ENCODE measurements at regions not wholly inside any gene's neighbourhood (a gene's known extent, or its start where the extent isn't known, plus 50 kb on each side); places are given as distances from the start of the nearest gene placed in this dataset.

DNA sequence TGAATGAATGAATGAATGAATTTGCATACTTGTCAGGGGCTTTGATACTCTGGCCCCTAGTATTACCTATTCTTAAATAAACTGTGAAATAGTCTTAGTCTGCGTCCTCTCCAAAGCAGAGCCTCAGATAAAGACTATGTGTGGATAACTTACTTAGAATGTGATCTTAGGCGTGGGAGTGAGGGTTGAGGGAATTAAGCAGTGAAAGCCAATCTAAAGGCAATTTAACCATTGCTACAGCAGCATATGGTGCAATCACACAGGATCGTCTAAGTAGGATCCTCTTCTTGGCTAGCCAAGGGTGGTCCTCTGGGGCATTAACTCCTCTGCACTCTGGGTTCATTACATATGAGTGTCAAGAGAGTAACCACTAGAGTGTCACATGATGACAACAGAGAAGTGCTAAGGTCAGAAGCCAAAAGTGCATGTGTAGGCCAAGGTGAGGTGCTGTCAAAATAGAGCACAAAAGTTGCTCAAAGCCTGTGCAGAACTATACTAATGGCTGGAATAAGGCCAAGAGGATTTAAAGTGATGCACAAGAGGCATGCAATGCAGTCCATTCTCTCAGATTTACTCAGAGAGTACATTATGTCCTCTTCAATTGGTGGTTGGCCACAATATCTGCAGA lies 274.4 kb upstream of the SEMA6A start (continued):
- TF ChIP-seq NR2C1 (IDR thresholded peaks at IDR 0.05): peak; percentile 34; the same call in 1 of the 2 replicates
- TF ChIP-seq IKZF1 (conservative IDR thresholded peaks at IDR 0.05): 0 out of 2 replicates have a peak, but pooled peaks have one; percentile 25
- TF ChIP-seq KDM1A (IDR thresholded peaks at IDR 0.05; ENCODE audit: borderline replicate concordance): no peak
- TF ChIP-seq ZNF24 (IDR thresholded peaks at IDR 0.05): peak; percentile 71; the same call in 1 of the 2 replicates
- TF ChIP-seq, protein P1, sequence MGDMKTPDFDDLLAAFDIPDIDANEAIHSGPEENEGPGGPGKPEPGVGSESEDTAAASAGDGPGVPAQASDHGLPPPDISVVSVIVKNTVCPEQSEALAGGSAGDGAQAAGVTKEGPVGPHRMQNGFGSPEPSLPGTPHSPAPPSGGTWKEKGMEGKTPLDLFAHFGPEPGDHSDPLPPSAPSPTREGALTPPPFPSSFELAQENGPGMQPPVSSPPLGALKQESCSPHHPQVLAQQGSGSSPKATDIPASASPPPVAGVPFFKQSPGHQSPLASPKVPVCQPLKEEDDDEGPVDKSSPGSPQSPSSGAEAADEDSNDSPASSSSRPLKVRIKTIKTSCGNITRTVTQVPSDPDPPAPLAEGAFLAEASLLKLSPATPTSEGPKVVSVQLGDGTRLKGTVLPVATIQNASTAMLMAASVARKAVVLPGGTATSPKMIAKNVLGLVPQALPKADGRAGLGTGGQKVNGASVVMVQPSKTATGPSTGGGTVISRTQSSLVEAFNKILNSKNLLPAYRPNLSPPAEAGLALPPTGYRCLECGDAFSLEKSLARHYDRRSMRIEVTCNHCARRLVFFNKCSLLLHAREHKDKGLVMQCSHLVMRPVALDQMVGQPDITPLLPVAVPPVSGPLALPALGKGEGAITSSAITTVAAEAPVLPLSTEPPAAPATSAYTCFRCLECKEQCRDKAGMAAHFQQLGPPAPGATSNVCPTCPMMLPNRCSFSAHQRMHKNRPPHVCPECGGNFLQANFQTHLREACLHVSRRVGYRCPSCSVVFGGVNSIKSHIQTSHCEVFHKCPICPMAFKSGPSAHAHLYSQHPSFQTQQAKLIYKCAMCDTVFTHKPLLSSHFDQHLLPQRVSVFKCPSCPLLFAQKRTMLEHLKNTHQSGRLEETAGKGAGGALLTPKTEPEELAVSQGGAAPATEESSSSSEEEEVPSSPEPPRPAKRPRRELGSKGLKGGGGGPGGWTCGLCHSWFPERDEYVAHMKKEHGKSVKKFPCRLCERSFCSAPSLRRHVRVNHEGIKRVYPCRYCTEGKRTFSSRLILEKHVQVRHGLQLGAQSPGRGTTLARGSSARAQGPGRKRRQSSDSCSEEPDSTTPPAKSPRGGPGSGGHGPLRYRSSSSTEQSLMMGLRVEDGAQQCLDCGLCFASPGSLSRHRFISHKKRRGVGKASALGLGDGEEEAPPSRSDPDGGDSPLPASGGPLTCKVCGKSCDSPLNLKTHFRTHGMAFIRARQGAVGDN (IDR thresholded peaks at IDR 0.05): peak; percentile 31; the same call in 1 of the 2 replicates

GRCh38 chr5:116847960-116848359 lies 273.3 kb upstream of the SEMA6A start:
- BruUV-seq (replicated peaks): no TSS peak
- H3K27ac ChIP-seq (ENCODE audit: control insufficient read depth, insufficient read depth): no peak overlapping the region
- H2AFZ ChIP-seq (ENCODE audit: control insufficient read depth, low read depth, low read length): no peak overlapping the region
- H3K27me3 ChIP-seq (replicated peaks in 1 of 2; ENCODE audit: control insufficient read depth in 2 of 2, insufficient read depth in 2 of 2, low read length in 1 of 2): no peaks in the 10 kb centered on the region
- DNase-seq (ENCODE audit: low read depth, low spot score): no peak
- H3K79me2 ChIP-seq (ENCODE audit: control insufficient read depth, insufficient read depth, low read length): no peaks in the 10 kb centered on the region
- H3K4me3 ChIP-seq: no peak overlapping the region
- 62% methylated on average over 8 of the region's 8 CpGs for WGBS (ENCODE audit: insufficient coverage, insufficient replicate concordance, low lambda C conversion rate, missing lambda C conversion rate)
- intact Hi-C loops (cut with micrococcal nuclease; ENCODE audit: unreplicated experiment): no loop called here
- no peaks in the 10 kb centered on the region for H4K20me1 ChIP-seq (ENCODE audit: control insufficient read depth, insufficient read depth)
- no peaks in the 10 kb centered on the region for H3K36me3 ChIP-seq (ENCODE audit: control insufficient read depth in 2 of 2, insufficient read depth in 2 of 2, low read length in 1 of 2)
- no peak overlapping the region for H3K9ac ChIP-seq (ENCODE audit: control insufficient read depth, insufficient read depth, low read length)
- ChIA-PET SMC1A (ENCODE audit: uncharacterized antibody, unreplicated experiment) (interaction anchor here (1.1 kb wide), 2 partner anchors 18 to 271 kb away, joined by 3 to 5 read pairs; no protein-coding TSS in a partner anchor), CTCF (no interaction called here), RAD21 (ENCODE audit: unreplicated experiment) (no interaction called here), POLR2A (no interaction called here)
- ATAC-seq: no peak
- TF ChIP-seq IKZF1 (conservative IDR thresholded peaks at IDR 0.05) (no peak), GATAD2B (conservative IDR thresholded peaks at IDR 0.05; ENCODE audit: low read depth) (no peak), ZSCAN29 (IDR thresholded peaks at IDR 0.05) (no peak), JUND (IDR thresholded peaks at IDR 0.05; ENCODE audit: low read depth, low read length) (no peak)
- TF ChIP-seq, protein P2, sequence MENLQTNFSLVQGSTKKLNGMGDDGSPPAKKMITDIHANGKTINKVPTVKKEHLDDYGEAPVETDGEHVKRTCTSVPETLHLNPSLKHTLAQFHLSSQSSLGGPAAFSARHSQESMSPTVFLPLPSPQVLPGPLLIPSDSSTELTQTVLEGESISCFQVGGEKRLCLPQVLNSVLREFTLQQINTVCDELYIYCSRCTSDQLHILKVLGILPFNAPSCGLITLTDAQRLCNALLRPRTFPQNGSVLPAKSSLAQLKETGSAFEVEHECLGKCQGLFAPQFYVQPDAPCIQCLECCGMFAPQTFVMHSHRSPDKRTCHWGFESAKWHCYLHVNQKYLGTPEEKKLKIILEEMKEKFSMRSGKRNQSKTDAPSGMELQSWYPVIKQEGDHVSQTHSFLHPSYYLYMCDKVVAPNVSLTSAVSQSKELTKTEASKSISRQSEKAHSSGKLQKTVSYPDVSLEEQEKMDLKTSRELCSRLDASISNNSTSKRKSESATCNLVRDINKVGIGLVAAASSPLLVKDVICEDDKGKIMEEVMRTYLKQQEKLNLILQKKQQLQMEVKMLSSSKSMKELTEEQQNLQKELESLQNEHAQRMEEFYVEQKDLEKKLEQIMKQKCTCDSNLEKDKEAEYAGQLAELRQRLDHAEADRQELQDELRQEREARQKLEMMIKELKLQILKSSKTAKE (IDR thresholded peaks at IDR 0.05; ENCODE audit: low read depth, poor library complexity, severe bottlenecking): no peak
- TF ChIP-seq, protein P3, sequence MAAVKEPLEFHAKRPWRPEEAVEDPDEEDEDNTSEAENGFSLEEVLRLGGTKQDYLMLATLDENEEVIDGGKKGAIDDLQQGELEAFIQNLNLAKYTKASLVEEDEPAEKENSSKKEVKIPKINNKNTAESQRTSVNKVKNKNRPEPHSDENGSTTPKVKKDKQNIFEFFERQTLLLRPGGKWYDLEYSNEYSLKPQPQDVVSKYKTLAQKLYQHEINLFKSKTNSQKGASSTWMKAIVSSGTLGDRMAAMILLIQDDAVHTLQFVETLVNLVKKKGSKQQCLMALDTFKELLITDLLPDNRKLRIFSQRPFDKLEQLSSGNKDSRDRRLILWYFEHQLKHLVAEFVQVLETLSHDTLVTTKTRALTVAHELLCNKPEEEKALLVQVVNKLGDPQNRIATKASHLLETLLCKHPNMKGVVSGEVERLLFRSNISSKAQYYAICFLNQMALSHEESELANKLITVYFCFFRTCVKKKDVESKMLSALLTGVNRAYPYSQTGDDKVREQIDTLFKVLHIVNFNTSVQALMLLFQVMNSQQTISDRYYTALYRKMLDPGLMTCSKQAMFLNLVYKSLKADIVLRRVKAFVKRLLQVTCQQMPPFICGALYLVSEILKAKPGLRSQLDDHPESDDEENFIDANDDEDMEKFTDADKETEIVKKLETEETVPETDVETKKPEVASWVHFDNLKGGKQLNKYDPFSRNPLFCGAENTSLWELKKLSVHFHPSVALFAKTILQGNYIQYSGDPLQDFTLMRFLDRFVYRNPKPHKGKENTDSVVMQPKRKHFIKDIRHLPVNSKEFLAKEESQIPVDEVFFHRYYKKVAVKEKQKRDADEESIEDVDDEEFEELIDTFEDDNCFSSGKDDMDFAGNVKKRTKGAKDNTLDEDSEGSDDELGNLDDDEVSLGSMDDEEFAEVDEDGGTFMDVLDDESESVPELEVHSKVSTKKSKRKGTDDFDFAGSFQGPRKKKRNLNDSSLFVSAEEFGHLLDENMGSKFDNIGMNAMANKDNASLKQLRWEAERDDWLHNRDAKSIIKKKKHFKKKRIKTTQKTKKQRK (IDR thresholded peaks at IDR 0.05; ENCODE audit: low read depth, low read length): no peak
- no peaks in the 10 kb centered on the region; the same call in 2 of the 3 replicates for H3K9me3 ChIP-seq (replicated peaks; ENCODE audit: control insufficient read depth, insufficient read depth, low read length)
- FAIRE-seq: no peak
- no peaks in the 10 kb centered on the region for H3K4me1 ChIP-seq (ENCODE audit: control insufficient read depth, insufficient read depth, low read length)
- no peak overlapping the region for H3K4me2 ChIP-seq (ENCODE audit: control insufficient read depth, insufficient read depth)
- in situ Hi-C loops (cut with MboI): no loop called here

Measured in GM12878 (cell line).